Cerebellar cortex (tissue), 1 donor: ENCODE measurements at regions not wholly inside any gene's neighbourhood (a gene's known extent, or its start where the extent isn't known, plus 50 kb on each side); places are given as distances from the start of the nearest gene placed in this dataset.
"Not testable (repeated sequence)": the region's sequence is repeated elsewhere in the genome, so short reads cannot be mapped to it uniquely, and the experiment has no call there.

Source experiments
- DNase-seq: peaks from one replicate; pipeline ENCODE4 v3.0.0-alpha.2; 2015; ENCODE audit warnings: low spot score

- DNase-seq, result no peak
These were observed 338.5 kb upstream of the ONECUT1 start for GRCh38 chr15:53128652-53129051.

- DNase-seq, result no peak
These were observed 336.0 kb upstream of the ONECUT1 start for GRCh38 chr15:53126144-53126543.

- no peak for DNase-seq
These were observed 332.7 kb upstream of the ONECUT1 start for GRCh38 chr15:53122818-53123217.

- not testable (repeated sequence) for DNase-seq
These were observed 326.8 kb upstream of the ONECUT1 start for GRCh38 chr15:53116915-53117314.

GRCh38 chr15:53116169-53116568, 326.0 kb upstream of the ONECUT1 start:
- no peak for DNase-seq

- DNase-seq, result no peak
These were observed 325.4 kb upstream of the ONECUT1 start for GRCh38 chr15:53115563-53115962.

- no peak for DNase-seq
These were observed 324.8 kb upstream of the ONECUT1 start for GRCh38 chr15:53114960-53115359.

GRCh38 chr15:53110999-53111398, 320.9 kb upstream of the ONECUT1 start:
- no peak for DNase-seq

- no peak for DNase-seq
These were observed 318.2 kb upstream of the ONECUT1 start for GRCh38 chr15:53108319-53108718.

- no peak for DNase-seq
These were observed 317.7 kb upstream of the ONECUT1 start for GRCh38 chr15:53107855-53108254.

- no peak for DNase-seq
These were observed 316.6 kb upstream of the ONECUT1 start for GRCh38 chr15:53106505-53107286.

- no peak for DNase-seq
These were observed 312.3 kb upstream of the ONECUT1 start for GRCh38 chr15:53102483-53102882.

- no peak for DNase-seq
These were observed 290.3 kb upstream of the ONECUT1 start for GRCh38 chr15:53080484-53080883.

GRCh38 chr15:53074221-53074620, 284.1 kb upstream of the ONECUT1 start:
- no peak for DNase-seq

GRCh38 chr15:53072077-53072476, 281.9 kb upstream of the ONECUT1 start:
- peak; percentile 1 for DNase-seq

GRCh38 chr15:53068636-53069035, 278.5 kb upstream of the ONECUT1 start:
- DNase-seq, result no peak

GRCh38 chr15:53059273-53060043, 269.3 kb upstream of the ONECUT1 start:
- no peak for DNase-seq

GRCh38 chr15:53046153-53046790, 256.1 kb upstream of the ONECUT1 start:
- DNase-seq, result no peak

GRCh38 chr15:53038655-53038941, 248.5 kb upstream of the ONECUT1 start:
- DNase-seq, result no peak

GRCh38 chr15:53037904-53038654, 247.9 kb upstream of the ONECUT1 start:
- DNase-seq, result no peak

GRCh38 chr15:53036641-53037040, 246.5 kb upstream of the ONECUT1 start:
- DNase-seq, result no peak

GRCh38 chr15:53034767-53035245, 244.7 kb upstream of the ONECUT1 start:
- no peak for DNase-seq
